DMS 273 (cell line): ENCODE measurements at regions not wholly inside any gene's neighbourhood (a gene's known extent, or its start where the extent isn't known, plus 50 kb on each side); places are given as distances from the start of the nearest gene placed in this dataset.

Source experiments
- DNase-seq: peaks from one replicate; lab custom pipeline; 2025; ENCODE audit not compliant: unreplicated experiment; lab: John Stamatoyannopoulos, UW

- DNase-seq: no peak
Measured at GRCh38 chr20:6430381-6430780, 307.6 kb upstream of the FERMT1 start.

- DNase-seq: no peak
Measured at GRCh38 chr20:6426287-6426891, 303.6 kb upstream of the FERMT1 start.

GRCh38 chr20:6421321-6422248 is 298.8 kb upstream of the FERMT1 start:
- DNase-seq: no peak

GRCh38 chr20:6420336-6420735 is 297.5 kb upstream of the FERMT1 start:
- no peak for DNase-seq

- DNase-seq: no peak
Measured at GRCh38 chr20:6418732-6419131, 295.9 kb upstream of the FERMT1 start.

- no peak for DNase-seq
Measured at GRCh38 chr20:6416371-6416770, 293.5 kb upstream of the FERMT1 start.

GRCh38 chr20:6411651-6412050 is 288.8 kb upstream of the FERMT1 start:
- no peak for DNase-seq

GRCh38 chr20:6410721-6411120 is 287.9 kb upstream of the FERMT1 start:
- no peak for DNase-seq

GRCh38 chr20:6407163-6407562 is 284.3 kb upstream of the FERMT1 start:
- no peak for DNase-seq

GRCh38 chr20:6401893-6402557 is 279.2 kb upstream of the FERMT1 start:
- no peak for DNase-seq

- DNase-seq: no peak
Measured at GRCh38 chr20:6397115-6397514, 274.3 kb upstream of the FERMT1 start.

- no peak for DNase-seq
Measured at GRCh38 chr20:6395695-6396094, 272.9 kb upstream of the FERMT1 start.

GRCh38 chr20:6388671-6389197 is 265.9 kb upstream of the FERMT1 start:
- no peak for DNase-seq

GRCh38 chr20:6384956-6385486 is 262.2 kb upstream of the FERMT1 start:
- DNase-seq: no peak

- DNase-seq: no peak
Measured at GRCh38 chr20:6384380-6384779, 261.6 kb upstream of the FERMT1 start.

- peak; percentile 14 for DNase-seq
Measured at GRCh38 chr20:6381887-6382286, 259.1 kb upstream of the FERMT1 start.

- no peak for DNase-seq
Measured at GRCh38 chr20:6362245-6362644, 239.4 kb upstream of the FERMT1 start.

- DNase-seq: no peak
Measured at GRCh38 chr20:6360766-6361165, 237.9 kb upstream of the FERMT1 start.

GRCh38 chr20:6355754-6356451 is 233.1 kb upstream of the FERMT1 start:
- no peak for DNase-seq

GRCh38 chr20:6348908-6349307 is 226.1 kb upstream of the FERMT1 start:
- DNase-seq: no peak

- DNase-seq: no peak
Measured at GRCh38 chr20:6347916-6348315, 225.1 kb upstream of the FERMT1 start.
